Calu3 (cell line): ENCODE measurements at regions not wholly inside any gene's neighbourhood (a gene's known extent, or its start where the extent isn't known, plus 50 kb on each side); places are given as distances from the start of the nearest gene placed in this dataset.

Source experiments
- BruUV-seq: library from RNA; stranded (reverse); fragments of 400-500 nt; replicated peaks from 2 replicates; lab custom pipeline; 2021; lab: Mats Ljungman, UMichigan
- CTCF ChIA-PET: fragments of 300-600 bp; sonication (Branson Sonifier 250); formaldehyde crosslinking; loops from one replicate; lab custom pipeline; 2022; ENCODE audit warnings: antibody characterized with exemption; lab: Charles Lee
- DNase-seq: peaks from one replicate; pipeline ENCODE4 v3.0.0; 2022
- H3K27ac Mint-ChIP-seq: one replicate; pipeline ENCODE4 v1.8.0; 2022; ENCODE audit warnings: mixed read lengths; ENCODE audit not compliant: unreplicated experiment
- H3K27me3 Mint-ChIP-seq: one replicate; pipeline ENCODE4 v1.8.0; 2022; ENCODE audit warnings: mixed read lengths; ENCODE audit not compliant: unreplicated experiment
- H3K36me3 Mint-ChIP-seq: one replicate; pipeline ENCODE4 v1.8.0; 2022; ENCODE audit warnings: mild to moderate bottlenecking, moderate library complexity, mixed read lengths; ENCODE audit not compliant: insufficient read depth, unreplicated experiment
- H3K4me1 Mint-ChIP-seq: one replicate; pipeline ENCODE4 v1.8.0; 2022; ENCODE audit warnings: mild to moderate bottlenecking, low read depth, mixed read lengths; ENCODE audit not compliant: unreplicated experiment
- H3K4me3 Mint-ChIP-seq: one replicate; pipeline ENCODE4 v1.8.0; 2022; ENCODE audit warnings: mild to moderate bottlenecking, low read depth, moderate library complexity, mixed read lengths; ENCODE audit not compliant: unreplicated experiment
- H3K9me3 Mint-ChIP-seq: one replicate; pipeline ENCODE4 v1.8.0; 2022; ENCODE audit warnings: low read depth, mixed read lengths; ENCODE audit not compliant: unreplicated experiment
- intact Hi-C: fragments of 100-400 bp; cut with micrococcal nuclease; formaldehyde crosslinking; loops from one replicate; pipeline ENCODE4 v1.10.0; 2022; ENCODE audit not compliant: unreplicated experiment
- TF ChIP-seq, protein P1 (sequence below): fragments of 200-600 bp; IDR thresholded peaks from one replicate; pipeline ENCODE4 v1.8.0; 2022; ENCODE audit warnings: antibody characterized with exemption; ENCODE audit not compliant: unreplicated experiment

DNA sequence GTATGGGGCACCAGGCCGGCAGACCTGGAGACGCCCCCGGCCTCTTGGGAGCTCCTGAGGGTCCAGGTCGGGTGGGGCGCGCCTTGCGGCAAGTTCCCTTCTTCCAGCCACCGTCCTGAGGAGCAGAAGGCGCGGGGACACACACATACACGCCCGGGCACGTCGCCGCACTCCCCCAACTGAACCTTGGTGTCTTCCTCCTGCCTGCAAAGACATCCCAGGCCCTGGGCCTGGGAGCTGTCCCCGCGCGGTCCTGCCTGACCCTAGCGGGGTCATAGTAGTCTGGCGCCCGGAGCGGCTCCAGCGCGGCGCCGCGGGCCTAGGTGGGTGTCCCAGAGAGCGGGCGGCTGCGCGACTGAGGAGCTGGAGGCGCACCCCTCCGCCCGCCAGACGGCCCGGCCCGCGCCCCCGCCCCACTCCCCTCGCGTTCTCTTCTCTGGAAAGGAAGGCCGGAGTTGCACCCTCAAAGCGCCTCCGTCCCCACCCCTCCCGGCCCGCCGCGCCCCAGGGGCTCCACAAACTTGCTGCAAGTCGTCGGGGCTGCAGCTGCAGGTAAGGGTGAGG lies 185.9 kb upstream of the LINGO1 start:
- CTCF ChIA-PET, result no interaction called here
- intact Hi-C loops, result no loop called here
- TF ChIP-seq, protein P1, sequence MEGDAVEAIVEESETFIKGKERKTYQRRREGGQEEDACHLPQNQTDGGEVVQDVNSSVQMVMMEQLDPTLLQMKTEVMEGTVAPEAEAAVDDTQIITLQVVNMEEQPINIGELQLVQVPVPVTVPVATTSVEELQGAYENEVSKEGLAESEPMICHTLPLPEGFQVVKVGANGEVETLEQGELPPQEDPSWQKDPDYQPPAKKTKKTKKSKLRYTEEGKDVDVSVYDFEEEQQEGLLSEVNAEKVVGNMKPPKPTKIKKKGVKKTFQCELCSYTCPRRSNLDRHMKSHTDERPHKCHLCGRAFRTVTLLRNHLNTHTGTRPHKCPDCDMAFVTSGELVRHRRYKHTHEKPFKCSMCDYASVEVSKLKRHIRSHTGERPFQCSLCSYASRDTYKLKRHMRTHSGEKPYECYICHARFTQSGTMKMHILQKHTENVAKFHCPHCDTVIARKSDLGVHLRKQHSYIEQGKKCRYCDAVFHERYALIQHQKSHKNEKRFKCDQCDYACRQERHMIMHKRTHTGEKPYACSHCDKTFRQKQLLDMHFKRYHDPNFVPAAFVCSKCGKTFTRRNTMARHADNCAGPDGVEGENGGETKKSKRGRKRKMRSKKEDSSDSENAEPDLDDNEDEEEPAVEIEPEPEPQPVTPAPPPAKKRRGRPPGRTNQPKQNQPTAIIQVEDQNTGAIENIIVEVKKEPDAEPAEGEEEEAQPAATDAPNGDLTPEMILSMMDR, result no peak
- no peaks in the 10 kb centered on the region for H3K4me1 Mint-ChIP-seq
- DNase-seq, result no peak
- H3K27me3 Mint-ChIP-seq, result peaks cover 83% of the 10 kb centered on the region
- no peaks in the 10 kb centered on the region for H3K36me3 Mint-ChIP-seq
- no peaks in the 10 kb centered on the region for H3K9me3 Mint-ChIP-seq
- no peak overlapping the region for H3K27ac Mint-ChIP-seq
- BruUV-seq, result no TSS peak
- H3K4me3 Mint-ChIP-seq, result no peak overlapping the region

DNA sequence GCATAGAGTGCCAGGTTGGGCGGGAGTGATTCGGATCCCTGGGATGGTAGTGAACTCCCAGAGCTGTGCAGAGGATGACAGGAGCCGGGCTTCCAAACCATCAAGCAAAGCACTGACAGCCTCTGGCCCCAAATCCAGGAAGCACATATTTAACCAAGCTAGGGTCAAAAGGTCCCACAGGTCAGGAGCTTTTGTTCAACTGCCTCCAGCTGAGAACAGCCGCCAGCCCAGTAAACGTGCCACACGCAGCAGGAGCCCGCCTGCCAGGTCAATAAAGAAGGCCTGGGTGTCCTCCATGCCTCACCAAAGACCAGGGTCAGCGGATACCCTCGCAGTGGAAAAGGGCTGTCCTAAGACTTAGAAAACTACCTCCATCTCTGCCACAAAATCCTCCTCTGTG lies 184.7 kb upstream of the LINGO1 start:
- no peaks in the 10 kb centered on the region for H3K4me1 Mint-ChIP-seq
- H3K27me3 Mint-ChIP-seq, result peaks cover 83% of the 10 kb centered on the region
- intact Hi-C loops, result no loop called here
- DNase-seq, result no peak
- no peak overlapping the region for H3K4me3 Mint-ChIP-seq
- CTCF ChIA-PET, result no interaction called here
- no peaks in the 10 kb centered on the region for H3K9me3 Mint-ChIP-seq
- H3K27ac Mint-ChIP-seq, result no peak overlapping the region
- TF ChIP-seq, protein P1, result no peak
- BruUV-seq, result no TSS peak
- no peaks in the 10 kb centered on the region for H3K36me3 Mint-ChIP-seq

DNA sequence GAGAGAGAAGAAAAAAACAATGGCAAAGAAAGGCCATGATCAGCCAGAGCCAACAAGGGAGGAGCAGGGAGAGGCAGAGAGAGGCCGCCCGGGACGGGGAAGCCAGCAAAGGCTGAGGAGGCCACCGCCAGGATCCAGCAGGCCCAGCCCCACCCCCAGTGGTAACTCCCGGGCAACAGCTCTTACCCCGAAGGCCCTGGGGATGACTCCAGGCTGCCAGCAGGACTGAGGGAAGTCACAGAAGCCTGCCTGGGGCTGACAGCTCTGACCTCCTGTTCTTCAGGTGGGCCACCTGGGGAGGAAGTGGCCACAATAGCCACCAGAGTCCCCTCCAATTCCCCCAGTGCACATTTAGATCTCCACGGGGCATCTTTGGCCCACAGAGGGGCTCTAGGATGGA lies 184.3 kb upstream of the LINGO1 start:
- no TSS peak for BruUV-seq
- TF ChIP-seq, protein P1, result no peak
- DNase-seq, result no peak
- H3K4me3 Mint-ChIP-seq, result no peak overlapping the region
- H3K9me3 Mint-ChIP-seq, result no peaks in the 10 kb centered on the region
- CTCF ChIA-PET, result no interaction called here
- intact Hi-C loops, result no loop called here
- no peaks in the 10 kb centered on the region for H3K4me1 Mint-ChIP-seq
- no peaks in the 10 kb centered on the region for H3K36me3 Mint-ChIP-seq
- H3K27me3 Mint-ChIP-seq, result peaks cover 83% of the 10 kb centered on the region
- no peak overlapping the region for H3K27ac Mint-ChIP-seq

DNA sequence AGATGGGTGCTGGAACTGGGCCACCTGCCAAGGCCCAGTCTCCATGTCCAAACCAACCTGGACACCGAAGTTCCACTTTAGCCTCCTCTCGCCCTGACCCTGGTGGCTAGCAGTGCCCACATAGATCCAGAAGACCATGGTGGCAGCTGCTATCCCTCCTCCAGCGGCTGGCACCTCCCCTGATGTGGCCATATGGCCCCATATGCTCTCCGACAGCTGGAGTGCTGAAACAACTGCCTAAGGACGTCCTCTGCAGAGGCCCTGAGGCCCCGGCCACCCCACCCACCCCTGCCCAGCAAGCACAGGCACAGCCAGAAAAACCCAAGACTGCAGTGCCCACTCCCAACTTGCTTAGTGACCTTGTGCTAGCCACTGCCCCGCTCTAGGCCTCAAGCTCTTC lies 182.3 kb upstream of the LINGO1 start:
- CTCF ChIA-PET, result no interaction called here

More for the DNA sequence above, 182.3 kb upstream of the LINGO1 start:
- Mint-ChIP-seq H3K4me1 (no peaks in the 10 kb centered on the region), H3K27ac (no peak overlapping the region), H3K9me3 (no peaks in the 10 kb centered on the region), H3K36me3 (no peaks in the 10 kb centered on the region), H3K4me3 (no peak overlapping the region), H3K27me3 (peaks cover 77% of the 10 kb centered on the region)
- BruUV-seq, result no TSS peak
- intact Hi-C loops, result no loop called here
- no peak for DNase-seq
- TF ChIP-seq, protein P1, result no peak
